Cardiac fibroblast (primary cell): ENCODE measurements at regions not wholly inside any gene's neighbourhood (a gene's known extent, or its start where the extent isn't known, plus 50 kb on each side); places are given as distances from the start of the nearest gene placed in this dataset.

Source experiments
- DNase-seq, 2 donors: peaks; one replicate each; pipeline versions ENCODE4 v3.0.0 to v3.0.0-alpha.2; 2010; ENCODE audit warnings: low read depth in 2 of 2
- H3K4me3 ChIP-seq, 2 donors: replicated peaks in 1 of 2; 1 replicate in 1 of 2; 2 replicates in 1 of 2; pipeline ENCODE4 v1.5.1; 2011; ENCODE audit warnings: low read depth in 2 of 2, low read length in 2 of 2, mild to moderate bottlenecking in 2 of 2, moderate library complexity in 1 of 2
- CTCF ChIP-seq: IDR thresholded peaks from one replicate; pipeline ENCODE4 v1.5.1; 2011; ENCODE audit warnings: low read depth, mild to moderate bottlenecking, low read length, inconsistent platforms

- H3K4me3 ChIP-seq: no peak overlapping the region
- TF ChIP-seq CTCF: no peak
- no peak for DNase-seq
Observed at GRCh38 chr9:129377931-129378661, 200.0 kb upstream of the IER5L start.

GRCh38 chr9:129377181-129377580, 199.1 kb upstream of the IER5L start:
- no peak for TF ChIP-seq CTCF
- no peak for DNase-seq
- no peak overlapping the region for H3K4me3 ChIP-seq

- no peak for TF ChIP-seq CTCF
- no peak overlapping the region for H3K4me3 ChIP-seq
- no peak for DNase-seq
Observed at GRCh38 chr9:129375845-129376244, 197.8 kb upstream of the IER5L start.

GRCh38 chr9:129374651-129375050, 196.6 kb upstream of the IER5L start:
- DNase-seq: no peak
- H3K4me3 ChIP-seq: no peak overlapping the region
- no peak for TF ChIP-seq CTCF

- DNase-seq: no peak
- no peak for TF ChIP-seq CTCF
- H3K4me3 ChIP-seq: no peak overlapping the region
Observed at GRCh38 chr9:129374231-129374630, 196.2 kb upstream of the IER5L start.

- TF ChIP-seq CTCF: no peak
- H3K4me3 ChIP-seq: no peak overlapping the region
- no peak for DNase-seq
Observed at GRCh38 chr9:129373361-129373760, 195.3 kb upstream of the IER5L start.

- no peak for TF ChIP-seq CTCF
- H3K4me3 ChIP-seq: no peak overlapping the region
- DNase-seq: no peak
Observed at GRCh38 chr9:129370770-129371169, 192.7 kb upstream of the IER5L start.
